Keratinocyte (primary cell): ENCODE measurements at regions not wholly inside any gene's neighbourhood (a gene's known extent, or its start where the extent isn't known, plus 50 kb on each side); places are given as distances from the start of the nearest gene placed in this dataset.

ENCODE experiments used
- DNase-seq: peaks from one replicate; pipeline ENCODE4 v3.0.0-alpha.2; 2011; ENCODE audit warnings: low read depth, missing footprints, low spot score
- FAIRE-seq: peaks from 2 replicates; lab custom pipeline; 2011; peaks lifted over from hg19 to GRCh38; lab: Jason Lieb, UNC
- H2AFZ ChIP-seq: 2 replicates; pipeline ENCODE4 v1.6.0; 2012; ENCODE audit warnings: low read length, control low read depth, inconsistent platforms; ENCODE audit not compliant: control insufficient read depth
- H3K27ac ChIP-seq: 2 replicates; pipeline ENCODE4 v1.5.1; 2011; ENCODE audit warnings: low read length; ENCODE audit not compliant: control insufficient read depth, insufficient read depth
- H3K27me3 ChIP-seq: 3 replicates; pipeline ENCODE4 v1.6.0; 2011; ENCODE audit warnings: low read length; ENCODE audit not compliant: control insufficient read depth, insufficient read depth; ENCODE audit errors: extremely low read depth
- H3K36me3 ChIP-seq, 2 experiments: 2 replicates in 1 of 2; 3 replicates in 1 of 2; pipeline ENCODE4 v1.5.1; 2011; ENCODE audit warnings: low read length in 2 of 2, mild to moderate bottlenecking in 1 of 2; ENCODE audit not compliant: control insufficient read depth in 2 of 2, insufficient read depth in 2 of 2; ENCODE audit errors: extremely low read depth in 1 of 2
- H3K4me1 ChIP-seq: 3 replicates; pipeline ENCODE4 v1.5.1; 2011; ENCODE audit warnings: low read length; ENCODE audit not compliant: control insufficient read depth, insufficient read depth; ENCODE audit errors: extremely low read depth
- H3K4me2 ChIP-seq: 3 replicates; pipeline ENCODE4 v1.6.0; 2011; ENCODE audit warnings: low read depth, low read length; ENCODE audit not compliant: control insufficient read depth, insufficient read depth; ENCODE audit errors: extremely low read depth
- H3K4me3 ChIP-seq, 3 experiments: fragments of 200-600 bp in 1 of 3; sonication (generic) in 1 of 3; 2 replicates in 2 of 3; 3 replicates in 1 of 3; pipeline ENCODE4 v1.5.1; 2011 to 2016; ENCODE audit warnings: low read length in 3 of 3, mild to moderate bottlenecking in 3 of 3, control low read depth in 2 of 3, inconsistent platforms in 1 of 3, low read depth in 1 of 3, mixed read lengths in 1 of 3, mixed run types in 1 of 3, moderate library complexity in 1 of 3; ENCODE audit not compliant: control insufficient read depth in 2 of 3, insufficient read depth in 2 of 3; ENCODE audit errors: extremely low read depth in 1 of 3
- H3K79me2 ChIP-seq: 2 replicates; pipeline ENCODE4 v1.6.0; 2012; ENCODE audit warnings: low read length; ENCODE audit not compliant: control insufficient read depth, insufficient read depth
- H3K9ac ChIP-seq: 3 replicates; pipeline ENCODE4 v1.6.0; 2011; ENCODE audit warnings: low read length; ENCODE audit not compliant: control insufficient read depth, insufficient read depth; ENCODE audit errors: extremely low read depth
- H3K9me1 ChIP-seq: 3 replicates; pipeline ENCODE4 v1.6.0; 2011; ENCODE audit warnings: low read length; ENCODE audit not compliant: control insufficient read depth, insufficient read depth; ENCODE audit errors: extremely low read depth
- H3K9me3 ChIP-seq: 2 replicates; pipeline ENCODE4 v1.5.1; 2012; ENCODE audit warnings: low read depth, low read length; ENCODE audit not compliant: control insufficient read depth
- H4K20me1 ChIP-seq: 3 replicates; pipeline ENCODE4 v1.6.0; 2011; ENCODE audit warnings: low read length; ENCODE audit not compliant: control insufficient read depth, insufficient read depth; ENCODE audit errors: extremely low read depth
- CTCF ChIP-seq, 3 experiments: IDR thresholded peaks in 1 of 3; conservative IDR thresholded peaks in 1 of 3; optimal IDR thresholded peaks in 1 of 3; 2 replicates in 2 of 3; 3 replicates in 1 of 3; pipeline versions ENCODE3 to v1.5.1; 2011; ENCODE audit warnings: low read length in 3 of 3, mild to moderate bottlenecking in 3 of 3, moderate library complexity in 2 of 3, control low read depth in 1 of 3, inconsistent platforms in 1 of 3; ENCODE audit not compliant: insufficient read depth in 2 of 3; ENCODE audit errors: extremely low read depth in 1 of 3
- EZH2 ChIP-seq: IDR thresholded peaks from one replicate; pipeline ENCODE4 v1.6.1; 2012; ENCODE audit warnings: inconsistent platforms, mild to moderate bottlenecking, low read length, moderate library complexity
- dilution Hi-C: fragments of 300-500 bp; cut with MboI; formaldehyde crosslinking; loops from one replicate; pipeline ENCODE4 v1.7.0; 2020; ENCODE audit warnings: low sequenced_read_pairs; ENCODE audit not compliant: extremely low pct_ligation_motif_present

GRCh38 chr14:86055512-86056075 is 525.6 kb downstream of the FLRT2 start:
- dilution Hi-C loops = no loop called here
- FAIRE-seq (peak; percentile 52), DNase-seq (no peak)
- Histone ChIP-seq H2AFZ (no peak overlapping the region), H3K27ac (no peak overlapping the region), H3K4me3 (no peak overlapping the region), H3K4me2 (no peak overlapping the region), H3K4me1 (no peaks in the 10 kb centered on the region), H3K9me3 (no peaks in the 10 kb centered on the region), H3K79me2 (no peaks in the 10 kb centered on the region), H4K20me1 (no peaks in the 10 kb centered on the region), H3K36me3 (no peaks in the 10 kb centered on the region), H3K9ac (no peak overlapping the region), H3K27me3 (no peaks in the 10 kb centered on the region), H3K9me1 (no peaks in the 10 kb centered on the region)
- TF ChIP-seq EZH2 (no peak), CTCF (optimal IDR thresholded peaks at IDR 0.05 in 1 of 3, IDR thresholded peaks at IDR 0.05 in 1 of 3, conservative IDR thresholded peaks at IDR 0.05 in 1 of 3; ENCODE audit: extremely low read depth in 1 of 3, insufficient read depth in 2 of 3, low read length in 3 of 3) (peak; percentile 24 to 27 (median 24))

- H3K4me2 ChIP-seq = no peak overlapping the region
- no peak overlapping the region for H3K27ac ChIP-seq
- H3K79me2 ChIP-seq = no peaks in the 10 kb centered on the region
- no peaks in the 10 kb centered on the region for H3K27me3 ChIP-seq
- DNase-seq (no peak), FAIRE-seq (no peak)
- no peaks in the 10 kb centered on the region for H3K36me3 ChIP-seq
- no peaks in the 10 kb centered on the region for H3K9me3 ChIP-seq
- dilution Hi-C loops = no loop called here
- H3K4me1 ChIP-seq = no peaks in the 10 kb centered on the region
- no peak overlapping the region for H2AFZ ChIP-seq
- no peak overlapping the region for H3K4me3 ChIP-seq
- no peaks in the 10 kb centered on the region for H3K9me1 ChIP-seq
- no peaks in the 10 kb centered on the region for H4K20me1 ChIP-seq
- H3K9ac ChIP-seq = no peak overlapping the region
- TF ChIP-seq CTCF (optimal IDR thresholded peaks at IDR 0.05 in 1 of 3, IDR thresholded peaks at IDR 0.05 in 1 of 3, conservative IDR thresholded peaks at IDR 0.05 in 1 of 3; ENCODE audit: extremely low read depth in 1 of 3, insufficient read depth in 2 of 3, low read length in 3 of 3) (no peak), EZH2 (no peak)
Observed at GRCh38 chr14:86052868-86053267, 522.9 kb downstream of the FLRT2 start.
